ENCODE measurements at regions not wholly inside any gene's neighbourhood (a gene's known extent, or its start where the extent isn't known, plus 50 kb on each side); places are given as distances from the start of the nearest gene placed in this dataset.

DNA sequence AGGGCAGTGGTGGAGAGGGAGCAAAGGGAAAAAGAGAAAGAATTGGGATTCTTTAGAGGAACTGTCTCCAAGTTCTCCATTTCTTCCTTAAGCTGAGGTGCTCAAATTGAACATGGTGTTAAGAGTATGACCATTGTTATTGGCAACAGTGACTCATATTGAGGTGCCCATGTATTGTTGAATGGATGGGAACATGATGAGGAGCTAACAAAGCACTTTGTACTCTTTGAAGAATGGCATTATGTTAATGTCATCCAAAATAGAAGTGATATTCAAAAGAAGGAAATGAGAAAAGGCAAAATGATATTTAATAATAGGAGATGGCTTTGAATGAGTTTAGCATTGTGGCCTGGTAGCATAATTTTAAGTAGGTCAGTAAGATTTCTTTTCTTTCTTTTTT, 261.1 kb downstream of the QKI start:
- Mint-ChIP-seq H3K27me3 (ENCODE audit: unreplicated experiment) (no peaks in the 10 kb centered on the region), H3K4me1 (ENCODE audit: low read depth, unreplicated experiment) (no peaks in the 10 kb centered on the region), H3K4me3 (ENCODE audit: low read depth, unreplicated experiment) (no peak overlapping the region), H3K27ac (ENCODE audit: unreplicated experiment) (no peak overlapping the region), H3K36me3 (ENCODE audit: insufficient read depth, unreplicated experiment) (no peaks in the 10 kb centered on the region), H3K9me3 (ENCODE audit: low read depth, unreplicated experiment) (peaks cover 2% of the 10 kb centered on the region)
- intact Hi-C loops (cut with micrococcal nuclease; ENCODE audit: unreplicated experiment) = no loop called here
- CTCF ChIA-PET = no interaction called here
- BruUV-seq (replicated peaks) = no TSS peak
- no peak for DNase-seq
- TF ChIP-seq, protein P1, sequence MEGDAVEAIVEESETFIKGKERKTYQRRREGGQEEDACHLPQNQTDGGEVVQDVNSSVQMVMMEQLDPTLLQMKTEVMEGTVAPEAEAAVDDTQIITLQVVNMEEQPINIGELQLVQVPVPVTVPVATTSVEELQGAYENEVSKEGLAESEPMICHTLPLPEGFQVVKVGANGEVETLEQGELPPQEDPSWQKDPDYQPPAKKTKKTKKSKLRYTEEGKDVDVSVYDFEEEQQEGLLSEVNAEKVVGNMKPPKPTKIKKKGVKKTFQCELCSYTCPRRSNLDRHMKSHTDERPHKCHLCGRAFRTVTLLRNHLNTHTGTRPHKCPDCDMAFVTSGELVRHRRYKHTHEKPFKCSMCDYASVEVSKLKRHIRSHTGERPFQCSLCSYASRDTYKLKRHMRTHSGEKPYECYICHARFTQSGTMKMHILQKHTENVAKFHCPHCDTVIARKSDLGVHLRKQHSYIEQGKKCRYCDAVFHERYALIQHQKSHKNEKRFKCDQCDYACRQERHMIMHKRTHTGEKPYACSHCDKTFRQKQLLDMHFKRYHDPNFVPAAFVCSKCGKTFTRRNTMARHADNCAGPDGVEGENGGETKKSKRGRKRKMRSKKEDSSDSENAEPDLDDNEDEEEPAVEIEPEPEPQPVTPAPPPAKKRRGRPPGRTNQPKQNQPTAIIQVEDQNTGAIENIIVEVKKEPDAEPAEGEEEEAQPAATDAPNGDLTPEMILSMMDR (IDR thresholded peaks at IDR 0.05; ENCODE audit: unreplicated experiment) = no peak

DNA sequence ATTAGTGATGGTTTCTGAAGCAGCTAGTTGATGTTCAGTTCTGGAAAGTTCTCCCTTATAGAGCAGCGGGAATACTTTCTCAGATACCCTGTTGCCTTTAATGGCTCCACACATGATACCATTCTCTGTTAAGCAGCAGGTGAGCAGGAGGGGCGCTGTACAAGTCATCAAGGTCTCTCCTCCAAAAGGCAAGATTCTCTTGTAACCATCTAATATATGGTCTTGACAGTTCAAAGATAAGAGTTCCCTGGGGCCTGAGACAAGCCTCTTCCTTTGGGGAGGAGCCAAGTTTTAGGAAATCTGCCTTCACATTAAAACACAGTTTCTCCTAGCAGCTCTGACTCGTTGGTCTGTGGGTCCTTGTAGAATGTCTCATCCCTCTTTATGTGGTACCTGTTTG, 258.2 kb downstream of the QKI start:
- H3K36me3 Mint-ChIP-seq (ENCODE audit: insufficient read depth, unreplicated experiment) = no peaks in the 10 kb centered on the region
- peaks cover 2% of the 10 kb centered on the region for H3K9me3 Mint-ChIP-seq (ENCODE audit: low read depth, unreplicated experiment)
- TF ChIP-seq, protein P1 (IDR thresholded peaks at IDR 0.05; ENCODE audit: unreplicated experiment) = no peak
- H3K4me3 Mint-ChIP-seq (ENCODE audit: low read depth, unreplicated experiment) = no peak overlapping the region
- no TSS peak for BruUV-seq (replicated peaks)
- no peaks in the 10 kb centered on the region for H3K4me1 Mint-ChIP-seq (ENCODE audit: low read depth, unreplicated experiment)
- no peak for DNase-seq
- CTCF ChIA-PET = no interaction called here
- no peaks in the 10 kb centered on the region for H3K27me3 Mint-ChIP-seq (ENCODE audit: unreplicated experiment)
- H3K27ac Mint-ChIP-seq (ENCODE audit: unreplicated experiment) = no peak overlapping the region
- intact Hi-C loops (cut with micrococcal nuclease; ENCODE audit: unreplicated experiment) = no loop called here

GRCh38 chr6:163671791-163672190, 257.3 kb downstream of the QKI start:
- peaks cover 2% of the 10 kb centered on the region for H3K9me3 Mint-ChIP-seq (ENCODE audit: low read depth, unreplicated experiment)
- CTCF ChIA-PET = no interaction called here
- intact Hi-C loops (cut with micrococcal nuclease; ENCODE audit: unreplicated experiment) = no loop called here
- DNase-seq = no peak
- no peaks in the 10 kb centered on the region for H3K27me3 Mint-ChIP-seq (ENCODE audit: unreplicated experiment)
- H3K36me3 Mint-ChIP-seq (ENCODE audit: insufficient read depth, unreplicated experiment) = no peaks in the 10 kb centered on the region
- no TSS peak for BruUV-seq (replicated peaks)
- no peak overlapping the region for H3K27ac Mint-ChIP-seq (ENCODE audit: unreplicated experiment)
- TF ChIP-seq, protein P1 (IDR thresholded peaks at IDR 0.05; ENCODE audit: unreplicated experiment) = no peak
- H3K4me3 Mint-ChIP-seq (ENCODE audit: low read depth, unreplicated experiment) = no peak overlapping the region
- H3K4me1 Mint-ChIP-seq (ENCODE audit: low read depth, unreplicated experiment) = no peaks in the 10 kb centered on the region

- Mint-ChIP-seq H3K27ac (ENCODE audit: unreplicated experiment) (no peak overlapping the region), H3K4me3 (ENCODE audit: low read depth, unreplicated experiment) (no peak overlapping the region), H3K36me3 (ENCODE audit: insufficient read depth, unreplicated experiment) (no peaks in the 10 kb centered on the region), H3K9me3 (ENCODE audit: low read depth, unreplicated experiment) (peaks cover 2% of the 10 kb centered on the region), H3K27me3 (ENCODE audit: unreplicated experiment) (no peaks in the 10 kb centered on the region), H3K4me1 (ENCODE audit: low read depth, unreplicated experiment) (no peaks in the 10 kb centered on the region)
- CTCF ChIA-PET = interaction anchor here (0.7 kb wide), 1 partner anchor 19 kb away, joined by 5 read pairs; no protein-coding TSS in a partner anchor
- DNase-seq = no peak
- no TSS peak for BruUV-seq (replicated peaks)
- TF ChIP-seq, protein P1 (IDR thresholded peaks at IDR 0.05; ENCODE audit: unreplicated experiment) = no peak
- intact Hi-C loops (cut with micrococcal nuclease; ENCODE audit: unreplicated experiment) = no loop called here
Measured at GRCh38 chr6:163671355-163671754, 256.8 kb downstream of the QKI start.
